ENCODE measurements at regions not wholly inside any gene's neighbourhood (a gene's known extent, or its start where the extent isn't known, plus 50 kb on each side); places are given as distances from the start of the nearest gene placed in this dataset.
"Not testable (repeated sequence)": the region's sequence is repeated elsewhere in the genome, so short reads cannot be mapped to it uniquely, and the experiment has no call there.

DNA sequence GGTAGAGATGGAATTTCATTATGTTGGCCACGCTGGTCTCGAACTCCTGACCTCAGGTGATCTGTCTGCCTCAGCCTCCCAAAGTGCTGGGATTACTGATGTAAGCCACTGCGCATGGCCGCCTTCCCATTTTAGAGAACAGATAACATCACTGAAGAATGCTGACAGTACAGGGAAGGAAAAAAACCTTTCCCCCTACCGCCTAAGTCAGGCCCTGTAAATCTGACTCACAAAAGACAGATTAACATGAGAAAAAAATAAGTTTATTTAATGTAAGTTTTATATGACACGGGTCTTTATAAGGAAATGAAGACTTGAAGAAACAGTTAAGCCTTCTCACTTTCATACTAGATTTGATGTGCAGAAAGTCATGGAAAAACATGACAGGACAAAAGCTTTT lies 227.2 kb upstream of the ZNF608 start:
- 91 to 94% (median 93%) methylated on average over 6 of the region's 6 CpGs for WGBS, 3 donors
- no peak overlapping the region for H3K27ac ChIP-seq (ENCODE audit: low read depth, low read length)

DNA sequence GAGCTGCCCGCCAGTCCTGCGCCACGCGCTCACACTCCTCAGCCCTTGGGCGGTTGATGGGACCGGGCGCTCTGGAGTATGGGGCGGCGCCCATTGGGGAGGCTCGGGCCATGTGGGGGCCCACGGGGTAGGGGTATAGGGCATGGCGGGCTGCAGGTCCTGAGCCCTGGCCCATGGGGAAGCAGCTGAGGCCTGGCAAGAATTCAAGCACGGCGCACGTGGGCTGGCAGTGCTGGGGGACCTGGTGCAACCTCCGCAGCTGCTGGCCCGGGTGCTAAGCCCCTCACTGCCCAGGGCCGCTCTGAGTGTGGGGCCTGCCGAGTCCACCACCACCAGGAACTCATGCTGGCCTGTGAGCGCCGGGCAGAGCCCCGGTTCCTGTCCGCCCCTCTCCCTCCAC lies 229.6 kb upstream of the ZNF608 start:
- 94 to 97% (median 95%) methylated on average over 17 to 23 of the region's 23 CpGs for WGBS, 3 donors
- H3K27ac ChIP-seq (ENCODE audit: low read depth, low read length): no peak overlapping the region

DNA sequence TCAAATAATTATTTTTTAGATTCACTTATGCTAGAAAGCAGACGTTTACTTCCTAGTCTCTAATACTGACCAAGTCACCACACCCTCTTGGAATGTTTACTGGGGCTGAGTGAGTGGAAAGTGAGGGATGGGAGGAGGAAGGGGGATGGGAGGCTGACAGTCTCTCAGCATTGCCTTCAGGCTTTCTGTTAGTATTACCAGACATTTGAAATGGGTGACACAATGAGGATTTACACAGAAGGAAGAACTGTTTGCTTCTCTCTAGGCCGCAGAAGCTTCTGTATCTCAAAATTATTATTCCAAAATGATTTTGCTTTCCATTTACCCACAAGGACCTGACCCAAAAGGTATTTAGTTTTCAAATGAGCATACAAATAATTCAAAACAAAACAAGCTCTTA lies 232.8 kb upstream of the ZNF608 start:
- 58 to 66% (median 61%) methylated on average over 2 of the region's 2 CpGs for WGBS, 3 donors
- no peak overlapping the region for H3K27ac ChIP-seq (ENCODE audit: low read depth, low read length)

DNA sequence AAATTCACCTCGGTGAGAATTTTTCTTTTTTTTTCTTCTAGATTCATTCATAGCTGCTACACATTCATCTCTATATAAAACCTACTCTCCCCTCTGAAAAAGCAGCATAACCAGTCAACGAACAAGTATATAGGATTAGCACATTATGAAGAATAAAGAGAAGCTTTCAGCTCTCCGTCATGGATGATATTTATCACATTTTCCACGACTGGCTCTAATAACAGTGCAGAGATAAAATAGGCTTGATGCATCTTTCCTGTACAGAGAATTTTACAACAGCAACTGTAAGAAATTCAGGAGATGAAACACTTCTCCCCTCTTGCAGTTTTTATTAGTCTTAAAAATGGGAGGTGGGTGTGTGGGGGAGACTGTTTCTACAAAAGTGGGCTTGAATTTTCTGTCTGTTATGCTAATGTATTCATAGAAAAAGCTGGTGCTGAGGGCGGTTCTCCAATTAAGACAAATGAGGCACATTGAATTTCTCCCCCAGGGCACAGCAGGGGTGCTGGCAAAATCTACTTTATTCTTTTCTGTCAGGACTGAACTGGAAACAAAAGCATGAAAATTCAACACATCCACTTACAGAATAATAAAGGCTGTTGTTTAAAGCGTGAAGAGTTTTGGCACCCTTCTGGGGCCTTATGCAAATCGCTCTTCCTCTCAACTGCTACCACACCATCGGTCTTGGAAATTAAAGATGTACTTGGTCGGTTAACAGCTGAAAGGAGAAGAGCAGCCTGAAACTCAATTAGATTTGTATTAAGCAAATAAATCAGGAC lies 233.9 kb upstream of the ZNF608 start:
- H3K27ac ChIP-seq (ENCODE audit: low read depth, low read length): no peak overlapping the region
- 58 to 72% (median 68%) methylated on average over 9 of the region's 9 CpGs for WGBS, 3 donors

DNA sequence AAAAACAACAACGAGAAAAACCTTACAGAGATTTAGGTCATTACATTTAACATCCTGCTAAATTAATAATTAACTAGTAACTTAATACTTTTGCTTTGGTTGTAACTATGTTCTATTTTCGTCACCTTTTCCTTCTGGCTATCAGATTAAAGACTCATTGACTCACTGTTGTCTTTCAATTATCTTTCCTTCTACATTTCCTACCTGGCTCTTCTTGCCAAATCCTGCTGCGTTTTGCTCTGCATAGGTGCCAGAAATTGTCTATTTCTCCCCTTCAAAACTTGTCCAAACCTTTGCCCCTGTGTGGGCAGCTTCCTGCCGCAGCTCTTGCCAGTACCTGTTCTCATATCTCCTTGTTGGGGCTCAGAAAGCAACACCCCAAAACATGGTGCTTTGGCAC lies 235.5 kb upstream of the ZNF608 start:
- WGBS, 3 donors: 29 to 81% (median 78%) methylated on average over 4 of the region's 4 CpGs
- H3K27ac ChIP-seq (ENCODE audit: low read depth, low read length): no peak overlapping the region

DNA sequence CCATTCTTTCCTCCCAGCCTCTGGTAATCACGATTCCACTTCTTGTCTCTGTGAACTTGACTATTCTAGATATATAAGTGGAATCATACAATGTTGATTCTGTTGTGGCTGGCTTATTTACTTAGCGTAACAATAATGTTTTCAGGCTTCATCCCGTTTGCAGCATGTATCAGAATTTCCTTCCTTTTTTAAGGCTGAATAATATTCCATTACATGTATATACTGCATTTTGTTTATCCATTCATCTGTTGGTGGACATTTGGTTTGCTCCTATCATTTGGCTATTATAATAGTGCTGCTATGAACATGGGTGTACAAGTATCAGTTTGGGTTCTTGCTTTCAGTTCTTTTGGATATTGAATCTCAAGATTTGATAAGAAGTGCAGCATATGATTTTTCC lies 239.7 kb upstream of the ZNF608 start:
- WGBS, 3 donors: 73 to 98% (median 85%) methylated on average over 3 of the region's 3 CpGs

DNA sequence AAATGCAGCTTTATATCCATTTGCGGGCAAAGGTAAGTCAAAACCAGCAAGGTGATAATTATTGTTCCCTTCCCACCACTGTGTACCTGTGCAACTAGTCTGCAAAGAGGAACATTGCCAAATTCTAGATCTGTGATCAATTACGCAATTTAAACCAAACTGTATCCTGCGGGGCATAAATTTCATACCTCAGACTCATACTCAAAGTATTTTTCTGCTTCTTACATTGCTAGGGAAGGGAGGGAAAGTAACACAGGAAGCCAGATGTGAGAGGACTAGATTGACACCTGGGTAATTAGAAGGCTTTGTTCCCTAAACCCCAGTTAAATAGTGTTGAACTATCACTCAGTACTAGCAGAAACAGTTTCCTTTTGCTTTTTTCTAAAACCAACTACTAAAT lies 240.2 kb upstream of the ZNF608 start:
- no peak overlapping the region for H3K27ac ChIP-seq (ENCODE audit: low read depth, low read length)
- WGBS, 3 donors: 86 to 93% (median 89%) methylated on average over 3 of the region's 3 CpGs

More for the DNA sequence above, 239.7 kb upstream of the ZNF608 start:
- no peak overlapping the region for H3K27ac ChIP-seq (ENCODE audit: low read depth, low read length)

DNA sequence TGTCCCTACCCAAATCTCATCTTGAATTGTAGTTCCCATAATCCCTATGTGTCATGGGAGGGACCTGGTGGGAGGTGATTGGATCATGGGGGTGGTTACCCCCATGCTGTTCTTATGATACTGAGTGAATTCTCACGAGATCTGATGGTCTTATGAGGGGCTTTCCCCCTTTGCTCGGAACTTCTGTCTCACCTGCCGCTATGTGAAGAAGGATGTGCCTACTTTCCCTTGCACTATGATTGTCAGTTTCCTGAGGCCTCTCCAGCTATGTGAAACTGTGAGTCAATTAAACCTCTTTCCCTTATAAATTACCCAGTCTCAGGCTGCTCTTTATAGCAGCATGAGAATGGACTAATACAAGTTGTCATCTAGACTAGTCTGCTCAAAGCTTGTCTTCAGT lies 241.3 kb upstream of the ZNF608 start:
- WGBS, 3 donors: 64 to 94% (median 81%) methylated on average over 3 of the region's 3 CpGs
- H3K27ac ChIP-seq (ENCODE audit: low read depth, low read length): not testable (repeated sequence)

DNA sequence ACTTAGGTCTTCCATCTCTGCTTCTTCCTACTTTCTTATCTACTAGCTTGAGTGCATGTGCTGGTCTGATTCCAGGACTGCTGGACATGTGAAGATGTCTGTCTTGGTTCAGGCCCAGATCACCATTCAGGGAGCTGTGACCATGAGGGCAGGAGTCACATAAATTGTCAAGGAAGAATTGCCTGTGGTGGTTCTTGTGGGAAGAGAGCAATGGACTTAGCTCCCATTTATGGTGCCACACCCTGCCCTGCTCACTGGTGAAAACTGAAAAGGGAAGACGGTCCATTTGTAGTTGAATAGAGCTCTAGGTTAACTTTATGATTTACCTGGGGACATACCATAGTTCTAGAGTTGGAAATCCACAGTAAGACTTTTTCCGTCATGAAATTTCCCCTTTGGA lies 244.3 kb upstream of the ZNF608 start:
- 94 to 98% (median 95%) methylated on average over 2 of the region's 2 CpGs for WGBS, 3 donors
- no peak overlapping the region for H3K27ac ChIP-seq (ENCODE audit: low read depth, low read length)

DNA sequence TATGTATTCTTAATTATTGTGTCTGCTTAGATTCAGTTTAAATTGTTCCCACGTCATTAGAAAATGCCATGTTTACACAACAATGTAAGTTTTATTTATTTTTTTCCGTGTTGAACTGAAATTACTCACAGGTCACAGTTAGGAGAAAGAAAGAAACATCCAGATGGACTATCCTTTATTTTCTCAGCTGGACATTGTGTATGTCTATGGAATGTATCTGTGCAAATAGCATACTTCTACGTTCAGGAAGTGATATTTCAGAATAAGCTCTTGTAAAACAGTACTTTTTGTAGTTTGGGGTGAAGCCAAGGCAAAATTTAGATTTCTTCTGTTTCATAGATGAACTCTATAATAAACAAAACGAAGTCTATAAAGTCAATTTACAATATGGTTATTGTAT lies 249.0 kb upstream of the ZNF608 start:
- H3K27ac ChIP-seq (ENCODE audit: low read depth, low read length): no peak overlapping the region
- 48 to 85% (median 75%) methylated on average over 4 of the region's 4 CpGs for WGBS, 3 donors

DNA sequence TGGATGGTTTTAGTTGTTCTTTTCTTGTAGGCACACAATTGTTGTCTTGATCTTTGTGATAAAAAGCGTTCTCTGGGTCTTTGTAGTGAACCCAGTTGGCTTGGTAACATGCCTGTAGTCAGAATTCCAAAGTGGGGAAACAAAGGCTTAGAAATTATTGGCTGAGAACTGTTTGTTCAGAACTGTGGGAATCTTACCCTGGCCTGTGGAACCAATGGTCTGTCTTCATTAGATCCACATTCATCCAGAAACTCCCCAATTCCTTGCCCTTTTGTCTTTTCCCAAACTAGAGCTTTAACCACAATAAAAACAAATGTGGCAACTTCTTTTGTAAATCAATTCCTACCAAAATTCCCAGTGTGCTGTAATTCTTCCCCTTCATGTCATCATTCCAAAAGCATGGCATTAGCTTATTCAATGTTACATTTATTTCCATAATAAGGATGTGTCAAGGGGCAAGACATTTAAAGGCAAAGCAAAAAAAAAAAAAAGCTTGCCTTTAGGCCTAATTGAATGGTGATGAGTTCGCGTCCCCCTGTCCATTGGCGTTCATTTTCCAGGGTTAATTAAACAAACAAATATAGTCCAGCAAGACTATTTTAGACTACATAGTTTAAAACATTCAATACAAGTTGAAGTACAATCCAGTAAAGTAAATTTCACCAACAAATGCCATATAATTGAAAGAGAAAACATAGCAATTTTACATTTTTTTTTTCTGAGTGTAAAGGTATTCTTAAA lies 249.8 kb upstream of the ZNF608 start:
- no peak overlapping the region for H3K27ac ChIP-seq (ENCODE audit: low read depth, low read length)
- WGBS, 3 donors: 90 to 92% (median 90%) methylated on average over 4 of the region's 4 CpGs

DNA sequence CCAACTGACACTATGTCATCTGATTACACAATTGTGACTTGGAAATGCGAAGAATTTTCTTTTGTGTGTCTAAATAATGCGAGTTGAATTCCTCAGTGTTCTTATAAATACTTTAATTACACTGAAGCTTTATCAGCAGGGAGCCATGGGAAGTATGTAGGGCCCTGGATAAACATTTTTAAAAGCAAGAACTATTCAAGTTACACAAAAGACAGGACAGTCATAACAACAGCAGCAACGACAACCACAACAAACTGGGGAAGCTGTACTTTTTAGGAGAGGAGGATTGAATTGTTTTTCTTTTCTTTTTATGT lies 250.3 kb upstream of the ZNF608 start:
- 90 to 94% (median 90%) methylated on average over 3 of the region's 3 CpGs for WGBS, 3 donors
- H3K27ac ChIP-seq (ENCODE audit: low read depth, low read length): no peak overlapping the region

DNA sequence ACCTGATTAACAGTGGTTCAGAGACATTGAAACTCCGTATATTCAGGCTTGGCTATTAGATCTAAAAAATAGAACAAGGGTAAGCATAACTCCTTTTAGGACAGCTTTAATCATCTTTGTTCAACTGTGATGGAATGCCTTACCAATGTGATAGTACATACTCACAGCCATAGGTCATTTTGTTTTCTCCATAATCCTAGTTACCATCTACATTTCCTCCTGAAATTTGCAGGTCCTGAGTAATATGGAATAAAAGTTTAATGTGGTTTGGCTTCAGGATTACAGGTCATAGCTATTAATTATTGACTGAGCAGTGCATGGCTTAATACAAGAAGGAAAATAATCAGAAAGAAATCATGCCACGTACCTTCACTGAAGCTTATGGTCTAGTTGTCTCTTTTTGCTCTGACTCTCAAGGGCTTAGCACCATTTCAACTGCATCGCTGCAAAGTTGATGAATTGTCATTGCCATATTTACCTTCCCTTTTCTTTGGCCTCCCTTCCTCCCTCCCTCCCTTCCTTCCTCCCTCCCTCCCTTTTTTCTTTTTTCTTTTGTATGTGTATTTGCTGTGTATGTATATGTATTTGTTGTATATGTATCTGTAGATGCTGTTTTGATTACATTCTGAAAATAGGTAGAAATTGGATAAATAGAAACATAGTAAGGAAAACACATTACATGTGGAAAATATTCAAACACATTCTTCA lies 250.9 kb upstream of the ZNF608 start:
- 81 to 86% (median 82%) methylated on average over 3 of the region's 3 CpGs for WGBS, 3 donors

DNA sequence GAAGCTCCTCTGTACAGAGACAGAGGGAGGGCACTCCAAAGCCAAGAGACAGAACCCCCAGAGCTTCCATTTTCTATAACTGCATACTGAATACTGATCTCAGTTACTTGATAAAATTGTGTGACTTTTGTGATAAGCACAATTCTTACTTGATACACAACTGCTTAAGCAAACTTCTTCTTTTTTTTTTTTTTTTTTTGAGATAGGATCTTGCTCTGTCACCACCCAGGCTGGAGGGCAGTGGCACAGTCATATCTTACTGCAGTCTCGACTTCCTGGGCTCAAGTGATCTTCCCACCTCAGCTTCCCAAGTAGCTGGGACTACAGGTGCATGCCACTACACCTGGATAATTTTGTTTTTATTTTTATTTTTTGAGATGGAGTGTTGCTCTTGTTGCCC lies 252.1 kb upstream of the ZNF608 start:
- no peak overlapping the region for H3K27ac ChIP-seq (ENCODE audit: low read depth, low read length)
- 78 to 90% (median 81%) methylated on average over 1 of the region's 1 CpG for WGBS, 3 donors

More for the DNA sequence above, 250.9 kb upstream of the ZNF608 start:
- no peak overlapping the region for H3K27ac ChIP-seq (ENCODE audit: low read depth, low read length)

DNA sequence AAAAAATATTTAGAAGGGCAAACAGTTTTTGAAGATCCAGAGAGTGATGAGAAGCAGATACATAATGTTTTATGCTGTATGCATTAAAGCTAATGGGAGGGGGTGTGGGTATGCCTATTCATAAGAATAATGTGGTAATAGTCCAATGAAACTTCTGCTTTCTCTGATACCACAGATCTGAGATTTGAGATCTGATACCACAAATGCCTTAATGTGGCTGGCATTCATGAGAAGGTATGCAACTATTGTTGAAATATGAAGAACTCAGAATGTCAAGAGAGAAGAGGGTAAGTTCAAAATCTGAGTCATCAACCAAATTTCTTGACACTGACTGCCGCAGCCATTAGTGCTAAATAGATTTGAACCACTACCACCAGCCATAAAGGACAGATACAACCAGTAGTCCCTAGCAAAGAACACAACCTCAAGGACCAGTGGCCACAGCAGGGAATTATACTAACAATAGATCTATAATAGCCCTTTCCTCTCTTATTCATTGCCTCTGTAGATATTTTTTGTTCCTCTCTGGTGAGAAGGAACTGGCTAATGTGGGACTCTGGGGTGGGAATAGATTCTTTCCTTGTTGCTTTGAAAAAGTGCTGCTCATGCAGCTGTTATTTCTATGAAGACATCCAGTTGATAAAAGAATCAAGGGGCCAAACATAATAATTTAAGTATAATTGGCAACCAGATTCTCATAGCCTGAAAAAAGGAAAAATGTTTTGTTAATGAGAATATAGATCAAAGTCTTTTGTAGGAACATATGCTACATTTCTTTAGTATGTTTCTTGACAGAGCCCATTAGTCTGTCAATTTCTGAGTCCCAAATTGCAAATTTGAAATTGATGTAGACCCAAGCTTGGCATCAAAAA lies 256.5 kb upstream of the ZNF608 start:
- no peak overlapping the region for H3K27ac ChIP-seq (ENCODE audit: low read depth, low read length)
- 69 to 93% (median 83%) methylated on average over 1 of the region's 1 CpG for WGBS, 3 donors

DNA sequence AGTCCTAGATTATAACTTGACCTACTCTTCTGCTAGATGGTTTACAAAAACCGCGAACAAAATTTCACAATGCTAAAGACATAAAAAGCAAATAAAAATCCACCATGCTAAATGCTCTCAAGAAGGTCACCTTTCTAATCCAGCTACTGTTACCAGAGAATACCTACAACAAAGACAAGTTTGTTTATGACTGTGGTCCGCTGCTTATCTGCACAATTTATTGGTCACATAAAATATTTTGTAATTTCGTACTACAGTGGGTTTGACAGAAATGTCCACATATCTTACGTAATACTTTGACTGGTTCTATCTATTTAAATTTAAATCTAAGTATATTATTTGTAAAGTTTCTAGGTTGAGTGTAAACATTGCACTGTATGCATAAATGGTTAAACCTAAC lies 257.6 kb upstream of the ZNF608 start:
- 82 to 92% (median 91%) methylated on average over 5 of the region's 5 CpGs for WGBS, 3 donors
- H3K27ac ChIP-seq (ENCODE audit: low read depth, low read length): no peak overlapping the region

DNA sequence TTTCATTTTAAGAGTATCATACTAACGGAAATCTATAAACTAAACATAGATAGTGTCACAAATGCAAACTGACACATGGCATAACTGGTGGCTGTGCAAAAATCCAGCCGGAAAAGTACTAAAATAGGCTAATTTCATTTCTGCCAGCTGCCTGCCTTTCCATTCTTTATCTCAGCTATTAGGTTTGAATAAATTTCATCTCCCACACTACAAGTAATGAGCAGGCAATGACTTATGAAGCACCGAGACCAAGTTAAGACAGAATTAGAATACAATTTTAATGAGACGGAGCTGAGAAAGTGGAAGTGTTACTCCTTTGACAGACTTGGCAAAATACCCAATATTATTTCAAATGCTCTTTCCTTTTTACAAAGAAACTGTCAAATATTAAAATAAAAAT lies 258.8 kb upstream of the ZNF608 start:
- WGBS, 3 donors: 17 to 43% (median 39%) methylated on average over 4 of the region's 4 CpGs

DNA sequence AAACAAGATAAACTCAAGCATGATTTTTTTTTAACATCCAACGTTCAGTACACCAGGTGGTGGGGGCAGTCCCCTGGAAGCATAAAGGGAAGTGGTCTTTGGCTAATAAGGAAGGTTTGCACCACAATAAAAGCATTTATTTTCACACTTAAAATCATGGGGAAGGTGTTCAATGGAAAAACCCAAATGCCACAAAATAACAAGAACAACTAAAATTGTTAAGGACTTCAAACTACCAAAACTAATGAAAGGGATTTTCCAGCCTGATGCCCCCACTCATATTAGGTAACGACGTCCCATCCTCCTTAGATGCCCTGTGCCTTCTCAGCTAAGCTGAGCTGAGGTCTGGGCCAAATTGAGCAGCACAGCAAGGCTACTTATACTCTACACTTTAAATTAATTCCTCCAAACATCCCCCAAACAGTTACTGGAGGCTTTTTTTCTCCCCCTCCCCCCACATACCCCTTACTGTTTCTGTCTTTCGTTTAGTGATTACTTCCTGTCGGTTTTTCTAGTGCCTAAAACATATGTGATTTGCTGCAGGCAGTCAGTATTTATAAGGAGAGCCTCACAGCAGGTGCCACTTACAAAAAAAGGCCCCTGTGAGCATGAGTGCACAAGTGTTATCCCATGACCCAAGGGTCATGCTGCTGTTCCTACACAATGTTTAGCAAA lies 259.7 kb upstream of the ZNF608 start:
- H3K27ac ChIP-seq (ENCODE audit: low read depth, low read length): no peak overlapping the region
- WGBS, 3 donors: 42 to 72% (median 50%) methylated on average over 5 of the region's 5 CpGs

More for the DNA sequence above, 258.8 kb upstream of the ZNF608 start:
- no peak overlapping the region for H3K27ac ChIP-seq (ENCODE audit: low read depth, low read length)
